ENCODE measurements at regions not wholly inside any gene's neighbourhood (a gene's known extent, or its start where the extent isn't known, plus 50 kb on each side); places are given as distances from the start of the nearest gene placed in this dataset.

- no peak for TF ChIP-seq CTCF (conservative IDR thresholded peaks at IDR 0.05; ENCODE audit: low read length)
- no peak for TF ChIP-seq EZH2phosphoT487 (IDR thresholded peaks at IDR 0.05; ENCODE audit: borderline replicate concordance)
Measured at GRCh38 chr2:173451118-173451517, 96.4 kb downstream of the CDCA7 start.
